LNCaP clone FGC (cell line): ENCODE measurements at regions not wholly inside any gene's neighbourhood (a gene's known extent, or its start where the extent isn't known, plus 50 kb on each side); places are given as distances from the start of the nearest gene placed in this dataset.

Source experiments
- DNase-seq: peaks from one replicate; pipeline ENCODE4 v3.0.0-alpha.2; 2011; ENCODE audit warnings: low read depth
- H3K4me3 ChIP-seq: 2 replicates; pipeline ENCODE4 v1.5.1; 2011; ENCODE audit warnings: mild to moderate bottlenecking, low read depth, low read length, control low read depth
- CTCF ChIP-seq: IDR thresholded peaks from 2 replicates; pipeline ENCODE4 v1.5.1; 2012; ENCODE audit warnings: mild to moderate bottlenecking; ENCODE audit not compliant: control insufficient read depth, insufficient read depth; ENCODE audit errors: extremely low read depth

GRCh38 chr2:240320204-240320993, 115.1 kb upstream of the GPC1 start:
- H3K4me3 ChIP-seq: no peak overlapping the region
- no peak for DNase-seq
- no peak for TF ChIP-seq CTCF

GRCh38 chr2:240322231-240322955, 113.1 kb upstream of the GPC1 start:
- DNase-seq: no peak
- no peak for TF ChIP-seq CTCF
- H3K4me3 ChIP-seq: no peak overlapping the region

GRCh38 chr2:240322991-240323390, 112.5 kb upstream of the GPC1 start:
- DNase-seq: no peak
- H3K4me3 ChIP-seq: no peak overlapping the region
- TF ChIP-seq CTCF: no peak

GRCh38 chr2:240323601-240324291, 111.7 kb upstream of the GPC1 start:
- no peak for TF ChIP-seq CTCF
- no peak overlapping the region for H3K4me3 ChIP-seq
- no peak for DNase-seq

- no peak overlapping the region for H3K4me3 ChIP-seq
- no peak for DNase-seq
- no peak for TF ChIP-seq CTCF
Observed at GRCh38 chr2:240324312-240325015, 111.0 kb upstream of the GPC1 start.
